GM19328 (cell line): ENCODE measurements at regions not wholly inside any gene's neighbourhood (a gene's known extent, or its start where the extent isn't known, plus 50 kb on each side); places are given as distances from the start of the nearest gene placed in this dataset.

ENCODE experiments used
- ATAC-seq: cut with Tn5 transposase; IDR thresholded peaks from one replicate; pipeline ENCODE4 v1.9.1; 2021; ENCODE audit warnings: mild to moderate bottlenecking, moderate library complexity; ENCODE audit not compliant: unreplicated experiment

GRCh38 chr9:11872471-11872870 lies 820.7 kb upstream of the TYRP1 start:
- no peak for ATAC-seq

DNA sequence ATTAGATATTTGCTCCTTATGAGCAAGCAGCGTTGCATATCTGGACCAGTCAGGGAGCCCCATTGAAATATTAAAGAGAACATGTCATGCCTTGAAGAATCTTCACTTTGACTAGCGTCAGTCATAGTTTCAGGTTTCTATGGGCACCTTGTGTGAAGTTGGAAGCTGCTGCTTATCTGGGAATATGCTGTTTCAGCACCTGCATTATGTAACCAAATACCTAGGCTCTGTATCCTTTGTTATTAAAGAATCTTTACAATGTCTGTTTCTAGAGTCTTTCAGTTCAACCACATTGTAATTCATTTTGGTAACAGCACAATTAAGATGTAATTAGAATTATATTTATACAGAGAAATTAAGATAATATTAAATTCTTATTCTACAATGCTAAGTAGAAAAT lies 818.8 kb upstream of the TYRP1 start:
- no peak for ATAC-seq

GRCh38 chr9:11892401-11892800 lies 800.8 kb upstream of the TYRP1 start:
- ATAC-seq = no peak

- ATAC-seq = no peak
Observed at GRCh38 chr9:11893331-11893730, 799.9 kb upstream of the TYRP1 start.

GRCh38 chr9:11894136-11894535 lies 799.0 kb upstream of the TYRP1 start:
- ATAC-seq = no peak

- ATAC-seq = no peak
Observed at GRCh38 chr9:11902610-11903009, 790.6 kb upstream of the TYRP1 start.

DNA sequence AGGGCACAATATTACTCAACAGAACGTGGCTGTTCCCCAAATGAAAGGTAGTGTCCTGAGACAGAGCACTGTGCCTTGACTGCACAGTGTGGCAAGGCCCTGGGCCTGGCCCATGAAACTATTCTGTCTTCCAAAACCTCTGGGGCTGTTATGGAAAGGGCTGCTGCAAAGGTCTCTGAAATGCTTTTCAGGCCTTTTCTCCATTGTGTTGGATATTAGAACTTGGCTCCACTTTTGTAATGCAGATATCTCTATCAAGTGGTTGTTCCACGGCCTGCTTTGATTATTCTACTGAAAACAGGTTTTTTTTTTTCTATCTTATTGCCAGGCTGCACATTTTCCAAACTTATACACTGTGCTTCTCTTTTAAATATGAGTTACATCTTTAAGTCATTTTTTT lies 777.5 kb upstream of the TYRP1 start:
- ATAC-seq = no peak

GRCh38 chr9:11928871-11929321 lies 764.3 kb upstream of the TYRP1 start:
- no peak for ATAC-seq

GRCh38 chr9:11931109-11931508 lies 762.1 kb upstream of the TYRP1 start:
- ATAC-seq = no peak

DNA sequence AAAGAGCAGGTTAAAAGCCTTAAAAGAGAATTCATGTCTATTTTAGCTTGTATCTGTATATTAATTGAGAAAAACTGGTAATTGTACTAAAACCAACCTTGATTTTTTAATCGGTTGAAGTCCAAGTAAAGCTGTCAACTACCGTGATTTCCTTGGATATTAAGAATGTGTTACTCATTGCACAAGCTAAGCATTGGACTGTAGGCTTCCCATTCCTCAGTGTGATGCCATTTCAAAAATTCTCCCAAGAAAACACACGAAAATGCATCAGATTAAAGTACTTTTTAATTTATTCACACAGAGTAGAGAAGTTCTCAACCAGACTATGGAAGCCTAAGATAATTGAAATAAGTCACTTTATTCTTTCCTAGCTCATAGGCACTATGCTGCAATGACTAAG lies 761.4 kb upstream of the TYRP1 start:
- no peak for ATAC-seq

DNA sequence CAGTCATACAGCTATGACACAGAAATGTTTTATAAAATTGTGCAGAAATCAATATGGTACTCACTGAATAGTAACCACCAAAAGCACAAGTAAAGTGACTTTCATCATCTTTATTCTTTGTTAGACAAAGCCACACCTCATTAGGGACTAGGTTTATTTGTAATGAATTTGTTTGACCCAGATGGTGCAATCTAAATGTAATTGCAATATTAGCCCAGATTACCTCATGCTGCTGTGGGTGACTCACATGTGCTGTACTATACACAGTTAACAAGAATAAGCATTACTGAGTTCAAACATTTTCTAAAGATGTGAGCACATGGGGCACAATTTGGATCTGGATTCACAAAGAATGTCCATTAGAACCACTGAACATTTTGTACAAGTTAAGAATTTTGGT lies 759.3 kb upstream of the TYRP1 start:
- ATAC-seq = no peak

- ATAC-seq = no peak
Observed at GRCh38 chr9:11946531-11946930, 746.7 kb upstream of the TYRP1 start.

GRCh38 chr9:11962327-11962726 lies 730.9 kb upstream of the TYRP1 start:
- no peak for ATAC-seq

GRCh38 chr9:11966786-11967185 lies 726.4 kb upstream of the TYRP1 start:
- no peak for ATAC-seq

DNA sequence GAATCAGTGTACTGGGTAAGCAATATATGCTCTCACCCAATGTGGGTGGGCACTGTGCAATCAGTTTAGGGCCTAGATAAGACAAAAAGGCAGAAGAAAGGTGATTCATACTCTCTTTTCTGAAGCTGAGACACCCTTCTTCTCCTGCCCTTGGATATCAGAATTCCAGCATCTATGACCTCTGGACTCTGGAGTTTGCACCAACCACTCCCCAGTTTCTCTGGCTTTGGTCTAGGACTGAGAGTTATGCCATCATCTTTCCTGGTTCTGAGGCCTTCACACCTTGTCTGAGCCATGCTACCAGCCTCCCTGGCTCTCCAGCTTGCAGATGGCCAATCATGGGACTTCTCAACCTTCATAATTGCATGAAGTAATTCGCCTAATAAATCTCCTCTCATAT lies 724.6 kb upstream of the TYRP1 start:
- ATAC-seq = no peak

DNA sequence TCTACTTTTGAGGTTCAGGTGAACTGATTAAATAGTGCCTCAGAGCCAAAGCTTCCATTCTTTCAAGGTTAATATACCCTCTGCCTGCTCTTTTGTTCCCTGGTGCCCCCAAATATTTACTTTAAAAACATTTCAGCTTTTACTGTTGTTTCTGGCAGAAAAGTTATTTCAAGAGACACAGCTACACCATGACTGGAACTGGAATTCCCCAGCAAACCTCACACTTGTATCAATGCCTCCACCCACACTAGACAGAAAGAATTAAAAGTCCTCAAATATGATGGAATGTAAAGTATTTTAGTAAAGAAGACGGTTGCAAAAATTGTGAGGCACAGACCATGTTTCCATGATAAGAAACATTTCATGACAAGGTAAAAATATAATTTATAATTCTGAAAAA lies 720.2 kb upstream of the TYRP1 start:
- no peak for ATAC-seq

DNA sequence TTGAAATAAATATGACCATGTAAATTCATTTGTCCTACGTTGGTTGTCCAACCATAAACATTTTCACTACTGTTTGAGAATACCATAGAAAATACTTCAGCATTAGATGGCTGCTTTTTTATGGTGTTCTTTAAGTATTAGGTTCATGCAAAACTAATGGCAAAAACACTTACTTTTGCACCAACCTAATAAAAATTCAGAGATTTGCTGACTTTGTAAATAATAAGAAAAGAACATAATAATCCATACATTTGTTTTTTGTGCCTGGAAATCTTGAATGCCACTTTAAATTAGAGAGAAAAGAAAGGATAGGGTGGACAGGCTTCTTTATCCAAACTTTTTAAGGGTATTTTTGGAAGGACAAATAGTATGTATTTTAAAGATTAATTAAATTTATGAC lies 719.7 kb upstream of the TYRP1 start:
- no peak for ATAC-seq

GRCh38 chr9:11992866-11993265 lies 700.3 kb upstream of the TYRP1 start:
- ATAC-seq = no peak

DNA sequence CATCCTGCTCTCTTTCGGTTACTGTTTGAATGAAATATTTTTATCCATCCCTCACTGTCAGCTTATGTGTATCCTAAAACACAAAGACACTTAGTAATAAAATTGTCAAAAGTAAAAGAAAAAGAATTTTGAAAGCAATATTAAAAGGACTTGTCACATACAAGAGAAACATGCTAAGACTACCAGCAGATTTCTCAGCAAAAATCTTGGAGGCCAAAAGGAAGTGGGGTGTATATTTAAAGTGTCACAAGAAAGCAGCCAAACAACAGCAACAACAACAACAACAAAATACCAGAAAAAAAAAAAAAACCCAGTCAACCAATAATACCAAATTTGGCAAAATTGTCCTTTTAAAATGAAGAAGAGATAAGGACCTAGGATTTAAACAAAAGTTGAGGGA lies 678.7 kb upstream of the TYRP1 start:
- ATAC-seq = no peak

GRCh38 chr9:12054235-12054634 lies 639.0 kb upstream of the TYRP1 start:
- ATAC-seq = no peak

DNA sequence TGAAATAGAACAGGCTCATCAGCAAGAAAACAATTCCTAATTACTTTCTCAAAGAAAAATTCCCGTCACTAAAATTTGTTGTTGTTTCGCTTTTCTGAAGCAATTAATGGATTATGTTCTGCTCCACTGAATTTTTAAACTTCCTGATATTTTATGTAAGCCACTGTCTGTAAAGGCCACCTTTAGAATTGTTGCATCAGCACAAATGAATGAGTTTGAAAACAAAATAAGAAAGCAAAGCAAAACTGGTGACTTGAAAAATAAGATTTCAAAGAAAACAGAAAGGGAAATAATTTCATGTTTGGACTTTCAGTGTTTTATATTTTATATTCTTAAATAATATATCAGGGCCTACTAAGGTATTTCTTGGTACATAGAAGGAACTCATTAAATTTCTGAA lies 636.3 kb upstream of the TYRP1 start:
- ATAC-seq = no peak

- no peak for ATAC-seq
Observed at GRCh38 chr9:12060067-12060466, 633.1 kb upstream of the TYRP1 start.

GRCh38 chr9:12060811-12061210 lies 632.4 kb upstream of the TYRP1 start:
- no peak for ATAC-seq

- no peak for ATAC-seq
Observed at GRCh38 chr9:12065050-12065449, 628.1 kb upstream of the TYRP1 start.
